Fibroblast of lung (primary cell): ENCODE measurements at regions not wholly inside any gene's neighbourhood (a gene's known extent, or its start where the extent isn't known, plus 50 kb on each side); places are given as distances from the start of the nearest gene placed in this dataset.

Experiments
- DNase-seq, 2 donors: peaks; one replicate each; pipeline versions ENCODE4 v3.0.0 to v3.0.0-alpha.2; 2010; ENCODE audit warnings: low read depth in 2 of 2
- H2AFZ ChIP-seq: 2 replicates; pipeline ENCODE4 v1.5.1; 2012; ENCODE audit warnings: low read length, control low read depth, inconsistent platforms
- H3K27ac ChIP-seq: 2 replicates; pipeline ENCODE4 v1.5.1; 2011; ENCODE audit warnings: low read length, control low read depth; ENCODE audit not compliant: insufficient read depth
- H3K27me3 ChIP-seq: 2 replicates; pipeline ENCODE4 v1.5.1; 2011; ENCODE audit warnings: mild to moderate bottlenecking, low read length; ENCODE audit not compliant: control insufficient read depth, insufficient read depth
- H3K36me3 ChIP-seq: 2 replicates; pipeline ENCODE4 v1.5.1; 2011; ENCODE audit warnings: low read length; ENCODE audit not compliant: control insufficient read depth, insufficient read depth
- H3K4me1 ChIP-seq: 2 replicates; pipeline ENCODE4 v1.5.1; 2011; ENCODE audit warnings: low read length; ENCODE audit not compliant: control insufficient read depth, insufficient read depth; ENCODE audit errors: extremely low read depth
- H3K4me2 ChIP-seq: 2 replicates; pipeline ENCODE4 v1.5.1; 2011; ENCODE audit warnings: low read length, control low read depth; ENCODE audit not compliant: insufficient read depth; ENCODE audit errors: extremely low read depth
- H3K4me3 ChIP-seq, 4 experiments: fragments of 200-600 bp in 1 of 4; sonication (generic) in 1 of 4; replicated peaks in 1 of 4; 2 replicates each; pipeline ENCODE4 v1.5.1; 2011 to 2016; ENCODE audit warnings: low read length in 4 of 4, low read depth in 3 of 4, mild to moderate bottlenecking in 3 of 4, control low read depth in 2 of 4, inconsistent platforms in 1 of 4, mixed read lengths in 1 of 4; ENCODE audit not compliant: insufficient read depth in 1 of 4; ENCODE audit errors: control extremely low read depth in 1 of 4
- H3K79me2 ChIP-seq: 2 replicates; pipeline ENCODE4 v1.5.1; 2012; ENCODE audit warnings: mild to moderate bottlenecking, low read length, inconsistent platforms; ENCODE audit not compliant: control insufficient read depth, insufficient read depth
- H3K9ac ChIP-seq: 2 replicates; pipeline ENCODE4 v1.5.1; 2011; ENCODE audit warnings: mild to moderate bottlenecking, low read length, control low read depth; ENCODE audit not compliant: insufficient read depth
- H3K9me3 ChIP-seq: 2 replicates; pipeline ENCODE4 v1.5.1; 2012; ENCODE audit warnings: low read depth, low read length; ENCODE audit not compliant: control insufficient read depth, insufficient read depth
- H4K20me1 ChIP-seq: 2 replicates; pipeline ENCODE4 v1.5.1; 2011; ENCODE audit warnings: low read length; ENCODE audit not compliant: control insufficient read depth, insufficient read depth; ENCODE audit errors: extremely low read depth
- EZH2 ChIP-seq: IDR thresholded peaks from 2 replicates; pipeline ENCODE4 v1.5.1; 2012; ENCODE audit warnings: low read length, control low read depth, mild to moderate bottlenecking; ENCODE audit errors: missing control alignments
- TF ChIP-seq, protein P1 (sequence below), 2 donors: IDR thresholded peaks in 1 of 2; conservative IDR thresholded peaks in 1 of 2; 1 replicate in 1 of 2; 2 replicates in 1 of 2; pipeline ENCODE4 v1.5.1; 2011 to 2012; ENCODE audit warnings: low read length in 2 of 2, control low read depth in 1 of 2, inconsistent platforms in 1 of 2, low read depth in 1 of 2, mild to moderate bottlenecking in 1 of 2

DNA sequence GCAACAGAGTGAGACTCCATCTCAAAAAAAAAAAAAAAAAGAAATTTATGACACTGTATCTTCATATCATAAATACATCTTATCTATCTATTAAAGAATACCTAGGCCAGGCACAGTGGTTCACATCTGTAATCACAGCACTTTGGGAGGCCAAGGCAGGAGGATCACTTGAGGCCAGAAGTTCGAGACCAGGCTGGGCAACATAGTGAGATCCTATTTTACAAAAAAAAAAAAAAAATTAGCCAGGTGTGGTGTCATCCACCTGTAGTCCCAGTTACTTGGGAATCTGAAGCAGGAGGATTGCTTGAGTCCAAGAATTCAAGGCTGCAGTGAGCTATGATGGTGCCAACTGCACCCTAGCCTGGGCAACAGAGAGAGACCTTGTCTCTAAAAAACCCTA lies 95.0 kb downstream of the HNRNPLL start:
- Histone ChIP-seq H3K79me2 (no peaks in the 10 kb centered on the region), H3K4me2 (no peak overlapping the region), H3K27ac (no peak overlapping the region), H3K27me3 (peaks cover 2% of the 10 kb centered on the region), H2AFZ (no peak overlapping the region), H4K20me1 (no peaks in the 10 kb centered on the region), H3K9ac (no peak overlapping the region), H3K9me3 (no peaks in the 10 kb centered on the region), H3K4me3 (no peak overlapping the region), H3K4me1 (peaks cover 10% of the 10 kb centered on the region), H3K36me3 (no peaks in the 10 kb centered on the region)
- DNase-seq: no peak
- TF ChIP-seq, protein P1, sequence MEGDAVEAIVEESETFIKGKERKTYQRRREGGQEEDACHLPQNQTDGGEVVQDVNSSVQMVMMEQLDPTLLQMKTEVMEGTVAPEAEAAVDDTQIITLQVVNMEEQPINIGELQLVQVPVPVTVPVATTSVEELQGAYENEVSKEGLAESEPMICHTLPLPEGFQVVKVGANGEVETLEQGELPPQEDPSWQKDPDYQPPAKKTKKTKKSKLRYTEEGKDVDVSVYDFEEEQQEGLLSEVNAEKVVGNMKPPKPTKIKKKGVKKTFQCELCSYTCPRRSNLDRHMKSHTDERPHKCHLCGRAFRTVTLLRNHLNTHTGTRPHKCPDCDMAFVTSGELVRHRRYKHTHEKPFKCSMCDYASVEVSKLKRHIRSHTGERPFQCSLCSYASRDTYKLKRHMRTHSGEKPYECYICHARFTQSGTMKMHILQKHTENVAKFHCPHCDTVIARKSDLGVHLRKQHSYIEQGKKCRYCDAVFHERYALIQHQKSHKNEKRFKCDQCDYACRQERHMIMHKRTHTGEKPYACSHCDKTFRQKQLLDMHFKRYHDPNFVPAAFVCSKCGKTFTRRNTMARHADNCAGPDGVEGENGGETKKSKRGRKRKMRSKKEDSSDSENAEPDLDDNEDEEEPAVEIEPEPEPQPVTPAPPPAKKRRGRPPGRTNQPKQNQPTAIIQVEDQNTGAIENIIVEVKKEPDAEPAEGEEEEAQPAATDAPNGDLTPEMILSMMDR (conservative IDR thresholded peaks at IDR 0.05 in 1 of 2, IDR thresholded peaks at IDR 0.05 in 1 of 2; ENCODE audit: low read depth in 1 of 2, low read length in 2 of 2): no peak
- no peak for TF ChIP-seq EZH2

DNA sequence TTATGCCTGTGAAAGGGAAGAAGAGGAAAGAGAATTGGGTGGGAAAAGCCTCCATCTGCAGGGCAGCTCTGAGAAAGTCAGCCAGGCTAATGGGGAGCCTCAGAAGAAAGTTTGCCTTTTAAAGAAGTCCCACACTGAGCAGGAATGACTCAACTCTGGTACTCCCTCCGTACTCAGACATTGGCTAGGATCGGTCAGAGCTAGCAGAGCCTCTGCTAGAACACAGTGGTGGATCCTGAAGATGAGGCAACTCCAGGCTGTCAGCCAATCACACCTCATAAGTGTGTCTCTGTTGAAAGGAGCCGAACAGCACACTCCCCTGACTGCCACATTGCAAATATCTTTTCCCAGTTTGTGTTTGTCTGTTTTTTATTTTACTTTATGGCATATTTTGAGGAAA lies 96.9 kb downstream of the HNRNPLL start:
- Histone ChIP-seq H3K27ac (no peak overlapping the region), H3K36me3 (no peaks in the 10 kb centered on the region), H3K9me3 (no peaks in the 10 kb centered on the region), H4K20me1 (no peaks in the 10 kb centered on the region), H3K27me3 (peaks cover 8% of the 10 kb centered on the region), H3K4me1 (peaks cover 10% of the 10 kb centered on the region), H2AFZ (no peak overlapping the region), H3K4me3 (no peak overlapping the region), H3K9ac (no peak overlapping the region), H3K4me2 (no peak overlapping the region), H3K79me2 (no peaks in the 10 kb centered on the region)
- peak in 1 of 2 donors; percentile 87 for DNase-seq
- TF ChIP-seq EZH2: no peak
- TF ChIP-seq, protein P1 (conservative IDR thresholded peaks at IDR 0.05 in 1 of 2, IDR thresholded peaks at IDR 0.05 in 1 of 2; ENCODE audit: low read depth in 1 of 2, low read length in 2 of 2): no peak

DNA sequence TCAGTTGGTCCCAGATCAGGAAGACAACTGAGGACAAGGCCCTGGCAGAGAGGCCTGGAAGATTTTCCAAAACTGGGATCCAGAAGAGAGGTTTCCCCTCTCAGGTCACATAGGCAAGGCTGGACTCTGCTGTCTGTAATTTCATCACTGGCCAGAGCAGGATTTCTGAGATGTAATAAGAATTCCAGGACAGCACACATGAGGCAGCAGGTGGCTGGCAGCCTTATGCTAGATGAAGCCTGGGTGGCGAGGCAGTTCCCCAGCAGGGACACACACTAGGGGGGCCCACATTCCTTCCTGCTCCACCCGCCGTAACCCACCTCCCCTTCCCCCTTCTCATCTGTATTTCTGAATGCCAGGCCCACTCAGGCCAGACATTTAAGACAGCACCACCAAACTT lies 98.6 kb downstream of the HNRNPLL start:
- no peak for DNase-seq
- Histone ChIP-seq H3K27ac (no peak overlapping the region), H3K4me2 (no peak overlapping the region), H3K27me3 (peaks cover 12% of the 10 kb centered on the region), H2AFZ (no peak overlapping the region), H3K36me3 (no peaks in the 10 kb centered on the region), H3K4me3 (no peak overlapping the region), H3K79me2 (no peaks in the 10 kb centered on the region), H4K20me1 (no peaks in the 10 kb centered on the region), H3K9me3 (no peaks in the 10 kb centered on the region), H3K9ac (no peak overlapping the region), H3K4me1 (peaks cover 9% of the 10 kb centered on the region)
- TF ChIP-seq EZH2: no peak
- TF ChIP-seq, protein P1 (conservative IDR thresholded peaks at IDR 0.05 in 1 of 2, IDR thresholded peaks at IDR 0.05 in 1 of 2; ENCODE audit: low read depth in 1 of 2, low read length in 2 of 2): no peak
